GM23248 (cell line): ENCODE measurements at regions not wholly inside any gene's neighbourhood (a gene's known extent, or its start where the extent isn't known, plus 50 kb on each side); places are given as distances from the start of the nearest gene placed in this dataset.

Experiments used
- EZH2 ChIP-seq: fragments of 200-600 bp; sonication (generic); IDR thresholded peaks from 2 replicates; pipeline ENCODE4 v1.6.1; 2018; ENCODE audit warnings: antibody characterized with exemption, mild to moderate bottlenecking; ENCODE audit not compliant: insufficient read depth, poor library complexity, severe bottlenecking
- EZH2phosphoT487 ChIP-seq: fragments of 200-600 bp; sonication (generic); IDR thresholded peaks from 2 replicates; pipeline ENCODE4 v1.6.1; 2018; ENCODE audit warnings: antibody characterized with exemption, moderate library complexity, mild to moderate bottlenecking, low read depth; ENCODE audit not compliant: insufficient read depth

DNA sequence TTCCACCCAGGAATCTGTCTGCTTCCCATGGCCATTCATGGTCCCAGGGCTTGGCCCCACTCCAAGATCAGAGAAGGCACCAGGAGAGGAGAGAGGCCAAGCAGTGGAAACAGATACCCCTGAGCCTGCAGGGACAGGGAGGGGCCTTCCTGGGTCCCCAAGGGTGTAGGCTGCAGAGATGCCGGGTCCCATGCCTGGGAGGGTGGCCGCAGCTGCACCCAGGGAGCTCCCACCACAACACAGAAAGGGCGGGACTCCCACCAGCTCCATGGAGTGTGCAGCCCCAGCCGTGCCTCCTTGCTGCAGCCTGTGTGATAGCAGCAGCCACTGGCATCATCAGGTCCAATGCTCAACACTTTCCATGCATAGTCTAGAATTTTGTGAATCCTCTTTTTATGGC lies 331.5 kb downstream of the UACA start:
- TF ChIP-seq EZH2phosphoT487 (no peak), EZH2 (no peak)
